Heart left ventricle (tissue), 13 donors: ENCODE measurements at regions not wholly inside any gene's neighbourhood (a gene's known extent, or its start where the extent isn't known, plus 50 kb on each side); places are given as distances from the start of the nearest gene placed in this dataset.

Experiments
- POLR2A ChIP-seq, 2 donors: fragments of 450-650 bp; IDR thresholded peaks; one replicate each; pipeline ENCODE4 v1.6.1; 2017; ENCODE audit warnings: antibody characterized with exemption in 2 of 2, mild to moderate bottlenecking in 2 of 2, moderate library complexity in 2 of 2
- TF ChIP-seq, protein P1 (sequence below), 12 donors: fragments of 200-600 bp; sonication (generic) in 4 of 12; IDR thresholded peaks; one replicate each; pipeline versions ENCODE4 v1.5.0 to v1.8.0; 2018 to 2022; ENCODE audit warnings: antibody characterized with exemption in 12 of 12, mild to moderate bottlenecking in 5 of 12
- donor health status: ischemic (EF 13 %, LVEDD 7.1; RV severe dilation, severe dysfunction).
- donor health status: DM: no; HTN: yes; CAD: no.
- donor health status: DM: no; HTN: no; CAD: no.
- donor health status: ischemic (EF 25% LVEDD 6.9; RV normal size, moderate dysfunction).
- donor health status: ischemic (EF 25% LVEDD 5.7; RV mildly dilated, moderate dysfunction).
- donor health status: ischemic (EF 35%, LVEDD 5.7; RV mildly dilated, moderate dysfunction).
- donor health status: nonischemic (EF 11% LVEDD 7.7; RV severe dilation, severe dysfunction).
- donor health status: DM: yes; HTN: yes; CAD: no.
- donor health status: PGD.
- donor health status: ischemic (EF 29% LVEDD 5.4; RV normal size, mild dysfunction).
- donor health status: nonischemic (EF 23%, LVEDD 6.1; RV moderate dilation, normal function).

DNA sequence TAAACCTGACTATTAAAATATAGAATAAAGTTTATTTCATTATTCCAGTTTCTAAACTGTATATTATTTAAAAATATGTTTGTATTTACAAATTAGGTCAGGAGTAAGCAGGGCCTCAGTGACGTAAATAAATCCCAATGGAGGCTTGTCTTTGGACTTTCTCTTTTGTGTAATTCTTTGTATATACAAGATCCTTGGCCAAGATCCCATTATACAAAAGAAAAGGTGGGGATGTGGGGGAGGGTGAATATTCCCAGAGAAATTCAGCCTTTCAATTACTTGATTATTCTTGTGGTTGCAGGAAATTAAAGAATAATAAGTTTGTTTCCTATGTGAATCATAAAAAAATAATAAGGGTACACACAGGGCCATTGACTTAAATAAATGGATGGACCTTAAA lies 178.7 kb upstream of the PRPS1L1 start:
- TF ChIP-seq, protein P1, sequence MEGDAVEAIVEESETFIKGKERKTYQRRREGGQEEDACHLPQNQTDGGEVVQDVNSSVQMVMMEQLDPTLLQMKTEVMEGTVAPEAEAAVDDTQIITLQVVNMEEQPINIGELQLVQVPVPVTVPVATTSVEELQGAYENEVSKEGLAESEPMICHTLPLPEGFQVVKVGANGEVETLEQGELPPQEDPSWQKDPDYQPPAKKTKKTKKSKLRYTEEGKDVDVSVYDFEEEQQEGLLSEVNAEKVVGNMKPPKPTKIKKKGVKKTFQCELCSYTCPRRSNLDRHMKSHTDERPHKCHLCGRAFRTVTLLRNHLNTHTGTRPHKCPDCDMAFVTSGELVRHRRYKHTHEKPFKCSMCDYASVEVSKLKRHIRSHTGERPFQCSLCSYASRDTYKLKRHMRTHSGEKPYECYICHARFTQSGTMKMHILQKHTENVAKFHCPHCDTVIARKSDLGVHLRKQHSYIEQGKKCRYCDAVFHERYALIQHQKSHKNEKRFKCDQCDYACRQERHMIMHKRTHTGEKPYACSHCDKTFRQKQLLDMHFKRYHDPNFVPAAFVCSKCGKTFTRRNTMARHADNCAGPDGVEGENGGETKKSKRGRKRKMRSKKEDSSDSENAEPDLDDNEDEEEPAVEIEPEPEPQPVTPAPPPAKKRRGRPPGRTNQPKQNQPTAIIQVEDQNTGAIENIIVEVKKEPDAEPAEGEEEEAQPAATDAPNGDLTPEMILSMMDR (IDR thresholded peaks at IDR 0.05): no peak
- no peak for TF ChIP-seq POLR2A (IDR thresholded peaks at IDR 0.05)
